ENCODE measurements at regions not wholly inside any gene's neighbourhood (a gene's known extent, or its start where the extent isn't known, plus 50 kb on each side); places are given as distances from the start of the nearest gene placed in this dataset.

DNA sequence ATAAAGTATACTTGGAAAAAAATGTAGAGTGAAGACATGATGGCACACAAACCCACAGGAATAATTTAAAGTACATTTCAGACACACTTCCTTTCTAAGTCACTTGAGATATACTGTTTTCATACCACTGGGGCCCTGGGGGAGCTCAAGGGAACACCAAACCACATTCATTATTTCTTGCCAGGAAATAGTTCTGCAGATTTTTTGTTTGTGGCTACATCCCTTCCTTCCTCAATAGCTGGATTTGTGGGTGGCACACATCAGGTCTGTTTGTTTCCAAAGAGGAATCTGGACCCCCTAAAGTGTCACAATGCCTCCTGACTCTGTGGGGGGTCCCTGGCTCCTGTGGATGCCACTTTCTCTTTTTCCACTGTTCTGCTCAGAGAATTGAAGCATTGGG is 153.5 kb upstream of the COL8A1 start:
- Histone ChIP-seq H4K20me1 (ENCODE audit: low read depth, low read length) (no peaks in the 10 kb centered on the region), H3K27me3 (ENCODE audit: low read length) (no peaks in the 10 kb centered on the region), H3K4me2 (ENCODE audit: low read depth, low read length, poor library complexity, severe bottlenecking) (no peak overlapping the region), H3K9me2 (replicated peaks; ENCODE audit: insufficient read depth, low read length) (no peaks in the 10 kb centered on the region), H3K36me3 (ENCODE audit: low read length) (no peaks in the 10 kb centered on the region), H2AFZ (ENCODE audit: low read depth, low read length, severe bottlenecking) (no peak overlapping the region), H3F3A (ENCODE audit: insufficient read depth) (no peaks in the 10 kb centered on the region), H3K4me3 (ENCODE audit: insufficient read depth, low read length, poor library complexity, severe bottlenecking) (no peak overlapping the region), H3K27ac (ENCODE audit: low read depth, low read length) (no peak overlapping the region), H3K79me2 (ENCODE audit: insufficient read depth, low read length) (no peaks in the 10 kb centered on the region), H3K9ac (ENCODE audit: low read length) (no peak overlapping the region), H3K9me3 (ENCODE audit: insufficient read depth, low read length) (no peaks in the 10 kb centered on the region; the same call in 1 of the 2 replicates)
- TF ChIP-seq, protein P1, sequence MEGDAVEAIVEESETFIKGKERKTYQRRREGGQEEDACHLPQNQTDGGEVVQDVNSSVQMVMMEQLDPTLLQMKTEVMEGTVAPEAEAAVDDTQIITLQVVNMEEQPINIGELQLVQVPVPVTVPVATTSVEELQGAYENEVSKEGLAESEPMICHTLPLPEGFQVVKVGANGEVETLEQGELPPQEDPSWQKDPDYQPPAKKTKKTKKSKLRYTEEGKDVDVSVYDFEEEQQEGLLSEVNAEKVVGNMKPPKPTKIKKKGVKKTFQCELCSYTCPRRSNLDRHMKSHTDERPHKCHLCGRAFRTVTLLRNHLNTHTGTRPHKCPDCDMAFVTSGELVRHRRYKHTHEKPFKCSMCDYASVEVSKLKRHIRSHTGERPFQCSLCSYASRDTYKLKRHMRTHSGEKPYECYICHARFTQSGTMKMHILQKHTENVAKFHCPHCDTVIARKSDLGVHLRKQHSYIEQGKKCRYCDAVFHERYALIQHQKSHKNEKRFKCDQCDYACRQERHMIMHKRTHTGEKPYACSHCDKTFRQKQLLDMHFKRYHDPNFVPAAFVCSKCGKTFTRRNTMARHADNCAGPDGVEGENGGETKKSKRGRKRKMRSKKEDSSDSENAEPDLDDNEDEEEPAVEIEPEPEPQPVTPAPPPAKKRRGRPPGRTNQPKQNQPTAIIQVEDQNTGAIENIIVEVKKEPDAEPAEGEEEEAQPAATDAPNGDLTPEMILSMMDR (IDR thresholded peaks at IDR 0.05; ENCODE audit: insufficient read depth, low read length, poor library complexity, severe bottlenecking), result no peak
- no peak for TF ChIP-seq EZH2phosphoT487 (conservative IDR thresholded peaks at IDR 0.05; ENCODE audit: low read length)

GRCh38 chr3:99483841-99484240 is 154.6 kb upstream of the COL8A1 start:
- Histone ChIP-seq H3K79me2 (ENCODE audit: insufficient read depth, low read length) (no peaks in the 10 kb centered on the region), H3K4me2 (ENCODE audit: low read depth, low read length, poor library complexity, severe bottlenecking) (no peak overlapping the region), H2AFZ (ENCODE audit: low read depth, low read length, severe bottlenecking) (no peak overlapping the region), H3K4me3 (ENCODE audit: insufficient read depth, low read length, poor library complexity, severe bottlenecking) (no peak overlapping the region), H3K9me2 (replicated peaks; ENCODE audit: insufficient read depth, low read length) (no peaks in the 10 kb centered on the region), H4K20me1 (ENCODE audit: low read depth, low read length) (no peaks in the 10 kb centered on the region), H3K9me3 (ENCODE audit: insufficient read depth, low read length) (no peaks in the 10 kb centered on the region; the same call in 1 of the 2 replicates), H3K9ac (ENCODE audit: low read length) (no peak overlapping the region), H3K27ac (ENCODE audit: low read depth, low read length) (no peak overlapping the region), H3F3A (ENCODE audit: insufficient read depth) (no peaks in the 10 kb centered on the region), H3K27me3 (ENCODE audit: low read length) (no peaks in the 10 kb centered on the region), H3K36me3 (ENCODE audit: low read length) (no peaks in the 10 kb centered on the region)
- TF ChIP-seq, protein P1 (IDR thresholded peaks at IDR 0.05; ENCODE audit: insufficient read depth, low read length, poor library complexity, severe bottlenecking), result no peak
- no peak for TF ChIP-seq EZH2phosphoT487 (conservative IDR thresholded peaks at IDR 0.05; ENCODE audit: low read length)

- H3K36me3 ChIP-seq (ENCODE audit: low read length), result no peaks in the 10 kb centered on the region
- no peak overlapping the region for H2AFZ ChIP-seq (ENCODE audit: low read depth, low read length, severe bottlenecking)
- no peaks in the 10 kb centered on the region for H3K79me2 ChIP-seq (ENCODE audit: insufficient read depth, low read length)
- H3K27me3 ChIP-seq (ENCODE audit: low read length), result no peaks in the 10 kb centered on the region
- no peaks in the 10 kb centered on the region for H3F3A ChIP-seq (ENCODE audit: insufficient read depth)
- H3K9me3 ChIP-seq (ENCODE audit: insufficient read depth, low read length), result peaks cover 6% of the 10 kb centered on the region; the same call in 1 of the 2 replicates
- no peak for TF ChIP-seq EZH2phosphoT487 (conservative IDR thresholded peaks at IDR 0.05; ENCODE audit: low read length)
- TF ChIP-seq, protein P1 (IDR thresholded peaks at IDR 0.05; ENCODE audit: insufficient read depth, low read length, poor library complexity, severe bottlenecking), result no peak
- H3K4me3 ChIP-seq (ENCODE audit: insufficient read depth, low read length, poor library complexity, severe bottlenecking), result no peak overlapping the region
- H3K9ac ChIP-seq (ENCODE audit: low read length), result no peak overlapping the region
- no peak overlapping the region for H3K27ac ChIP-seq (ENCODE audit: low read depth, low read length)
- no peak overlapping the region for H3K4me2 ChIP-seq (ENCODE audit: low read depth, low read length, poor library complexity, severe bottlenecking)
- no peaks in the 10 kb centered on the region for H4K20me1 ChIP-seq (ENCODE audit: low read depth, low read length)
- H3K9me2 ChIP-seq (replicated peaks; ENCODE audit: insufficient read depth, low read length), result no peaks in the 10 kb centered on the region
Observed at GRCh38 chr3:99482191-99482590, 156.2 kb upstream of the COL8A1 start.

Measured in SU-DHL-6 (cell line).